Endothelial cell of umbilical vein (primary cell): ENCODE measurements at regions not wholly inside any gene's neighbourhood (a gene's known extent, or its start where the extent isn't known, plus 50 kb on each side); places are given as distances from the start of the nearest gene placed in this dataset.

Source experiments
- BruUV-seq: library from RNA; stranded (reverse); fragments of 400-500 nt; replicated peaks from 2 replicates; lab custom pipeline; 2021; lab: Mats Ljungman, UMichigan
- CTCF ChIA-PET: fragments of 300-600, 350-600 bp; sonication (Branson Sonifier 250); formaldehyde crosslinking; loops from one replicate; lab custom pipeline; 2021; ENCODE audit warnings: antibody characterized with exemption, inconsistent platforms; lab: Charles Lee
- POLR2A ChIA-PET: fragments of 300-600, 350-600 bp; sonication (Branson Sonifier 250); formaldehyde crosslinking; loops from one replicate; lab custom pipeline; 2021; ENCODE audit warnings: antibody characterized with exemption, inconsistent platforms; lab: Charles Lee
- DNase-seq: peaks from one replicate; pipeline ENCODE4 v3.0.0-alpha.2; 2011; ENCODE audit warnings: low read depth, low spot score
- FAIRE-seq: peaks from 2 replicates; lab custom pipeline; 2011; peaks lifted over from hg19 to GRCh38; lab: Jason Lieb, UNC
- H2AFZ ChIP-seq: 2 replicates; pipeline ENCODE4 v1.6.0; 2012; ENCODE audit warnings: low read depth, low read length, control low read depth, inconsistent platforms
- H3K27ac ChIP-seq: 2 replicates; pipeline ENCODE4 v1.5.1; 2011; ENCODE audit warnings: low read depth, mild to moderate bottlenecking, control low read depth, low read length, moderate library complexity; ENCODE audit not compliant: insufficient read depth
- H3K27me3 ChIP-seq, 2 experiments: 2 replicates each; pipeline versions ENCODE4 v1.6.0 to v1.6.1; 2011; ENCODE audit warnings: low read length in 2 of 2, mixed read lengths in 1 of 2; ENCODE audit not compliant: control insufficient read depth in 2 of 2, insufficient read depth in 2 of 2
- H3K36me3 ChIP-seq, 2 experiments: 2 replicates in 1 of 2; 3 replicates in 1 of 2; pipeline ENCODE4 v1.5.1; 2011; ENCODE audit warnings: low read length in 2 of 2, mild to moderate bottlenecking in 1 of 2, moderate library complexity in 1 of 2; ENCODE audit not compliant: control insufficient read depth in 2 of 2, insufficient read depth in 2 of 2; ENCODE audit errors: extremely low read depth in 1 of 2
- H3K4me1 ChIP-seq: 3 replicates; pipeline ENCODE4 v1.5.1; 2011; ENCODE audit warnings: mild to moderate bottlenecking, low read length; ENCODE audit not compliant: control insufficient read depth, insufficient read depth; ENCODE audit errors: extremely low read depth
- H3K4me2 ChIP-seq: 2 replicates; pipeline ENCODE4 v1.6.1; 2011; ENCODE audit warnings: low read length, control low read depth, mixed read lengths; ENCODE audit not compliant: insufficient read depth
- H3K4me3 ChIP-seq, 3 experiments: fragments of 200-600 bp in 1 of 3; sonication (generic), shearing (Covaris generic) in 1 of 3; replicated peaks in 1 of 3; 2 replicates each; pipeline ENCODE4 v1.5.1; 2011 to 2016; ENCODE audit warnings: control low read depth in 3 of 3, low read length in 3 of 3, mild to moderate bottlenecking in 2 of 3, inconsistent platforms in 1 of 3, low read depth in 1 of 3, moderate library complexity in 1 of 3; ENCODE audit not compliant: insufficient read depth in 1 of 3
- H3K79me2 ChIP-seq: 2 replicates; pipeline ENCODE4 v1.6.0; 2012; ENCODE audit warnings: low read length, inconsistent platforms; ENCODE audit not compliant: control insufficient read depth, insufficient read depth
- H3K9ac ChIP-seq: replicated peaks from 2 replicates; pipeline ENCODE3; 2011; ENCODE audit warnings: low read length, control low read depth; ENCODE audit not compliant: insufficient read depth; ENCODE audit errors: extremely low read depth
- H3K9me1 ChIP-seq: replicated peaks from 3 replicates; pipeline ENCODE4 v1.6.0; 2011; ENCODE audit warnings: mild to moderate bottlenecking, low read length; ENCODE audit not compliant: control insufficient read depth, insufficient read depth; ENCODE audit errors: extremely low read depth
- H3K9me3 ChIP-seq: replicated peaks from 2 replicates; pipeline ENCODE4 v1.5.1; 2012; ENCODE audit warnings: low read length, inconsistent platforms; ENCODE audit not compliant: control insufficient read depth, insufficient read depth
- H4K20me1 ChIP-seq: replicated peaks from 2 replicates; pipeline ENCODE3; 2011; ENCODE audit warnings: mild to moderate bottlenecking, low read length; ENCODE audit not compliant: control insufficient read depth, insufficient read depth; ENCODE audit errors: extremely low read depth
- EZH2 ChIP-seq: IDR thresholded peaks from 2 replicates; pipeline ENCODE4 v1.6.1; 2012; ENCODE audit warnings: borderline replicate concordance, low read depth, mild to moderate bottlenecking, moderate library complexity, low read length, inconsistent platforms; ENCODE audit not compliant: severe bottlenecking
- FOS ChIP-seq: IDR thresholded peaks from 2 replicates; pipeline ENCODE4 v1.6.1; 2011; ENCODE audit warnings: mild to moderate bottlenecking, low read length, moderate library complexity, borderline replicate concordance; ENCODE audit not compliant: insufficient read depth
- GATA2 ChIP-seq: IDR thresholded peaks from 2 replicates; pipeline ENCODE4 v1.7.0; 2011; ENCODE audit warnings: low read depth, mild to moderate bottlenecking, moderate library complexity, mixed read lengths, low read length; ENCODE audit not compliant: insufficient read length, insufficient read depth
- JUN ChIP-seq: IDR thresholded peaks from 2 replicates; pipeline ENCODE4 v1.6.1; 2011; ENCODE audit warnings: borderline replicate concordance, low read depth; ENCODE audit not compliant: insufficient read length, insufficient read depth
- MYC ChIP-seq: IDR thresholded peaks from one replicate; pipeline ENCODE4 v1.6.1; 2011; ENCODE audit warnings: mild to moderate bottlenecking, low read depth, low read length
- POLR2A ChIP-seq: IDR thresholded peaks from 2 replicates; pipeline ENCODE4 v1.6.1; 2012; ENCODE audit warnings: low read depth, mild to moderate bottlenecking, control low read depth, low read length
- POLR2AphosphoS5 ChIP-seq: IDR thresholded peaks from 2 replicates; pipeline ENCODE4 v1.6.1; 2012; ENCODE audit warnings: low read depth, mild to moderate bottlenecking, control low read depth, low read length, moderate library complexity; ENCODE audit not compliant: insufficient read depth
- dilution Hi-C: fragments of 300-500 bp; cut with MboI; formaldehyde crosslinking; loops from one replicate; pipeline ENCODE4 v1.15.0; 2019; ENCODE audit warnings: low sequenced_read_pairs; ENCODE audit not compliant: extremely low pct_ligation_motif_present
- intact Hi-C: fragments of 100-400 bp; cut with micrococcal nuclease; formaldehyde crosslinking; loops from one replicate; pipeline ENCODE4 v1.10.0; 2022
- TF ChIP-seq, protein P1 (sequence below): IDR thresholded peaks from 2 replicates; pipeline ENCODE4 v1.6.1; 2011; ENCODE audit not compliant: insufficient read depth, insufficient read length
- TF ChIP-seq, protein P2 (sequence below), 2 donors: IDR thresholded peaks; 1 replicate in 1 of 2; 2 replicates in 1 of 2; pipeline ENCODE4 v1.5.1; 2011; ENCODE audit warnings: low read length in 2 of 2, mild to moderate bottlenecking in 2 of 2, moderate library complexity in 2 of 2, control low read depth in 1 of 2, inconsistent platforms in 1 of 2, low read depth in 1 of 2; ENCODE audit not compliant: insufficient read depth in 1 of 2; ENCODE audit errors: extremely low read depth in 1 of 2

DNA sequence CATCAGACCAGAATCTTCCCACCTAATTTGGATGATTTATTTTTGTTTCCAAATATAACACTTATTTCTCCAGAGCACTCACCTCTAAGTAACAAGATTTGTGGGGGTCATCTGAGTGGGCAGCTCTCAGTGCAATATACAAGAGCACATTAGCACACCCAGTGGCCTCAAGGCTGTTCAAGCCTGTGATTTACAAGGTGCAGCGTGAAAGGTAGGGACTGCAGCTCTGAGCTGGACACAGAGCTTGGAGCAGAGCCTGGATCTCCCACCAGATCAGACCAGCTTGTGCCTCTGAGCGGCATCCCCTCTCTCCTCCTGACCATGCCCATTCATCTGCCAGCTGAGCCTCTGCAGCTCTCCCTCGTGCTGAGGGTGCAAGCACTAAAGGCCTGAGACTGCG lies 323.3 kb upstream of the ZC3H12C start:
- no peaks in the 10 kb centered on the region for H3K4me1 ChIP-seq
- dilution Hi-C loops = no loop called here
- H4K20me1 ChIP-seq = no peaks in the 10 kb centered on the region
- TF ChIP-seq FOS (no peak), JUN (no peak), MYC (no peak), POLR2A (no peak)
- BruUV-seq = no TSS peak
- H3K9ac ChIP-seq = no peak overlapping the region
- no peak overlapping the region for H3K27ac ChIP-seq
- intact Hi-C loops = no loop called here
- H3K27me3 ChIP-seq = no peaks in the 10 kb centered on the region
- H3K36me3 ChIP-seq = no peaks in the 10 kb centered on the region
- H3K4me3 ChIP-seq = no peak overlapping the region
- H2AFZ ChIP-seq = no peak overlapping the region
- FAIRE-seq (no peak), DNase-seq (no peak)
- CTCF ChIA-PET = no interaction called here
- no peak overlapping the region for H3K4me2 ChIP-seq
- no peaks in the 10 kb centered on the region for H3K9me3 ChIP-seq
- POLR2A ChIA-PET = no interaction called here
- H3K79me2 ChIP-seq = no peaks in the 10 kb centered on the region
- H3K9me1 ChIP-seq = no peaks in the 10 kb centered on the region

DNA sequence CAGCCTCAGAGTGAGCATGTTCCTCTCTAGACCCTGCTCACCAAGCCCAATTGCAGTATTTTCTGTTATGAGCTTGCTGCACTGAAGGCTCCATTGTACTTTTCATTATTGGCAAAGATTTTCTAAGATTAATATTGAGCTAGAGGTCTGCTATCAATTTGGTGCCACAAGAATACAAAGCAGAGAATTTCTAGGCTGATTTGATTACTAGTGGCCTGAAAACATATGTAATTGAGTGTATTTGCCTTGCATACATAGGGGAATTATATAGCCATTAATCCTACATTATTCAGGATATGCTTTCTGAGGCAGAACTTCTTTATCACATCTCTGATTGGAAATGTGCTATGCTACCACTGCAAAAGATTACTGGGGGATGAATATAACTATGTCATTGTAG lies 322.9 kb upstream of the ZC3H12C start:
- FAIRE-seq = no peak
- no peaks in the 10 kb centered on the region for H3K9me3 ChIP-seq
- H4K20me1 ChIP-seq = no peaks in the 10 kb centered on the region
- POLR2A ChIA-PET = no interaction called here
- H2AFZ ChIP-seq = no peak overlapping the region
- H3K4me2 ChIP-seq = no peak overlapping the region
- H3K27me3 ChIP-seq = no peaks in the 10 kb centered on the region
- BruUV-seq = no TSS peak
- dilution Hi-C loops (no loop called here), intact Hi-C loops (no loop called here)
- no peaks in the 10 kb centered on the region for H3K9me1 ChIP-seq
- H3K4me3 ChIP-seq = no peak overlapping the region
- CTCF ChIA-PET = no interaction called here
- DNase-seq = no peak
- H3K4me1 ChIP-seq = no peaks in the 10 kb centered on the region
- H3K79me2 ChIP-seq = no peaks in the 10 kb centered on the region
- no peak overlapping the region for H3K9ac ChIP-seq
- no peak overlapping the region for H3K27ac ChIP-seq
- TF ChIP-seq MYC (no peak), JUN (no peak), FOS (no peak), POLR2AphosphoS5 (no peak), POLR2A (no peak), EZH2 (no peak), GATA2 (no peak)
- TF ChIP-seq, protein P1, sequence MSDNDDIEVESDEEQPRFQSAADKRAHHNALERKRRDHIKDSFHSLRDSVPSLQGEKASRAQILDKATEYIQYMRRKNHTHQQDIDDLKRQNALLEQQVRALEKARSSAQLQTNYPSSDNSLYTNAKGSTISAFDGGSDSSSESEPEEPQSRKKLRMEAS = no peak
- TF ChIP-seq, protein P2, sequence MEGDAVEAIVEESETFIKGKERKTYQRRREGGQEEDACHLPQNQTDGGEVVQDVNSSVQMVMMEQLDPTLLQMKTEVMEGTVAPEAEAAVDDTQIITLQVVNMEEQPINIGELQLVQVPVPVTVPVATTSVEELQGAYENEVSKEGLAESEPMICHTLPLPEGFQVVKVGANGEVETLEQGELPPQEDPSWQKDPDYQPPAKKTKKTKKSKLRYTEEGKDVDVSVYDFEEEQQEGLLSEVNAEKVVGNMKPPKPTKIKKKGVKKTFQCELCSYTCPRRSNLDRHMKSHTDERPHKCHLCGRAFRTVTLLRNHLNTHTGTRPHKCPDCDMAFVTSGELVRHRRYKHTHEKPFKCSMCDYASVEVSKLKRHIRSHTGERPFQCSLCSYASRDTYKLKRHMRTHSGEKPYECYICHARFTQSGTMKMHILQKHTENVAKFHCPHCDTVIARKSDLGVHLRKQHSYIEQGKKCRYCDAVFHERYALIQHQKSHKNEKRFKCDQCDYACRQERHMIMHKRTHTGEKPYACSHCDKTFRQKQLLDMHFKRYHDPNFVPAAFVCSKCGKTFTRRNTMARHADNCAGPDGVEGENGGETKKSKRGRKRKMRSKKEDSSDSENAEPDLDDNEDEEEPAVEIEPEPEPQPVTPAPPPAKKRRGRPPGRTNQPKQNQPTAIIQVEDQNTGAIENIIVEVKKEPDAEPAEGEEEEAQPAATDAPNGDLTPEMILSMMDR (IDR thresholded peaks at IDR 0.05; ENCODE audit: extremely low read depth in 1 of 2, insufficient read depth in 1 of 2, low read depth in 1 of 2, low read length in 2 of 2) = no peak
- no peaks in the 10 kb centered on the region for H3K36me3 ChIP-seq
